Brain microvascular endothelial cell (primary cell): ENCODE measurements at regions not wholly inside any gene's neighbourhood (a gene's known extent, or its start where the extent isn't known, plus 50 kb on each side); places are given as distances from the start of the nearest gene placed in this dataset.
A peak's percentile ranks its signal among the peaks of the same experiment; 100 is the strongest.

Source experiments
- DNase-seq: peaks from one replicate; pipeline ENCODE4 v3.0.0-alpha.2; 2020
- H3K27ac ChIP-seq: fragments of 250-450 bp; sonication (Bioruptor Pico); 2 replicates; pipeline ENCODE4 v1.5.1; 2020; ENCODE audit warnings: mild to moderate bottlenecking, moderate library complexity
- H3K27me3 ChIP-seq: fragments of 250-450 bp; sonication (Bioruptor Pico); replicated peaks from 2 replicates; pipeline ENCODE4 v1.5.1; 2020; ENCODE audit warnings: mild to moderate bottlenecking
- H3K36me3 ChIP-seq: fragments of 250-450 bp; sonication (Bioruptor Pico); replicated peaks from 2 replicates; pipeline ENCODE4 v1.5.1; 2020; ENCODE audit warnings: mild to moderate bottlenecking
- H3K4me3 ChIP-seq: 2 replicates; pipeline ENCODE4 v1.5.1; 2011; ENCODE audit warnings: low read depth, mild to moderate bottlenecking, control low read depth, low read length, moderate library complexity
- in situ Hi-C: cut with HindIII; loops from 2 replicates; pipeline ENCODE4 v1.10.0; 2017; ENCODE audit warnings: low sequenced_read_pairs, low pct_ligation_motif_present
- TF ChIP-seq, protein P1 (sequence below): IDR thresholded peaks from 2 replicates; pipeline ENCODE4 v1.5.1; 2011; ENCODE audit warnings: low read depth, mild to moderate bottlenecking, moderate library complexity, low read length, control low read depth, inconsistent platforms; ENCODE audit errors: missing control alignments

DNA sequence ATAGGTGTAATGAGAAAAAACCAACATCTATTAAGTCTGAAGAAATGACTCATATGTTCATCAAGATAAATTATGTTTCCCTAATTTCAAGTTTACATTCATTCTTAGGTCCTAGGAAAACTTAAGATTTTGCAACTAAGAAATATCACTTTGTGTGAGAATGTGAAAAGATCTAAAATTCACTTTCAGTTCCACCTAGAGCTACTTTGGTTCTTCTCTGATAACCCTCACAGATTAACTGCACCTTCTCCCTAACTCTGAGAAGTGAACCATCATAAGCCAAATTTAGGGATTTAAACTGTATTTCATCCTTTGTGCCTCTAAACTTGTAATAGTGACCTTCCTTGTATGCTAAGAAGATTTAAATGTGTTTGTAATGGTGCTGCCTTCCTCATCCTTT, 213.0 kb downstream of the FRK start:
- in situ Hi-C loops, result no loop called here
- TF ChIP-seq, protein P1, sequence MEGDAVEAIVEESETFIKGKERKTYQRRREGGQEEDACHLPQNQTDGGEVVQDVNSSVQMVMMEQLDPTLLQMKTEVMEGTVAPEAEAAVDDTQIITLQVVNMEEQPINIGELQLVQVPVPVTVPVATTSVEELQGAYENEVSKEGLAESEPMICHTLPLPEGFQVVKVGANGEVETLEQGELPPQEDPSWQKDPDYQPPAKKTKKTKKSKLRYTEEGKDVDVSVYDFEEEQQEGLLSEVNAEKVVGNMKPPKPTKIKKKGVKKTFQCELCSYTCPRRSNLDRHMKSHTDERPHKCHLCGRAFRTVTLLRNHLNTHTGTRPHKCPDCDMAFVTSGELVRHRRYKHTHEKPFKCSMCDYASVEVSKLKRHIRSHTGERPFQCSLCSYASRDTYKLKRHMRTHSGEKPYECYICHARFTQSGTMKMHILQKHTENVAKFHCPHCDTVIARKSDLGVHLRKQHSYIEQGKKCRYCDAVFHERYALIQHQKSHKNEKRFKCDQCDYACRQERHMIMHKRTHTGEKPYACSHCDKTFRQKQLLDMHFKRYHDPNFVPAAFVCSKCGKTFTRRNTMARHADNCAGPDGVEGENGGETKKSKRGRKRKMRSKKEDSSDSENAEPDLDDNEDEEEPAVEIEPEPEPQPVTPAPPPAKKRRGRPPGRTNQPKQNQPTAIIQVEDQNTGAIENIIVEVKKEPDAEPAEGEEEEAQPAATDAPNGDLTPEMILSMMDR, result no peak

GRCh38 chr6:115843945-115844344, 216.7 kb downstream of the FRK start:
- H3K4me3 ChIP-seq, result no peak overlapping the region
- DNase-seq, result no peak
- no peak overlapping the region for H3K27ac ChIP-seq
- H3K36me3 ChIP-seq, result no peaks in the 10 kb centered on the region
- no peaks in the 10 kb centered on the region for H3K27me3 ChIP-seq
- in situ Hi-C loops, result no loop called here
- TF ChIP-seq, protein P1, result no peak

More for the DNA sequence above, 213.0 kb downstream of the FRK start:
- Histone ChIP-seq H3K36me3 (no peaks in the 10 kb centered on the region), H3K27me3 (no peaks in the 10 kb centered on the region), H3K27ac (no peak overlapping the region), H3K4me3 (no peak overlapping the region)
- no peak for DNase-seq

DNA sequence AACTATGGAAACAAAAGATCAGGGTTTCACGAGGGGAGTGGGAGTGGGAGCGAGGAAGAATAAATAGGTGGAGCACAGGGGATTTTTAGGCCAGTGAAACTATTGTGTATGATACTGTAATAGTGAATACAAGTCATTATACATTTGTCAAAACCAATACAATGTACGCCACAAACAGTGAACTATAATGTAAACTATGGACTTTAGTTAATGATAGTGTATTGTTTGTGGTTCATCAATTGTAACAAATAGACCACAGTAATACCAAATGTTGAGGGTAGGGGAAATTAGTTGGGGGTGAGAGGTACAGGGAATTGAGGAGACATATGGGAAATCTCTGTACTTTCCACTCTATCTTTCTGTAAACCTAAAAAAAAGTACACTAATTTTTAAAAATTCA, 218.4 kb downstream of the FRK start:
- Histone ChIP-seq H3K27me3 (no peaks in the 10 kb centered on the region), H3K27ac (no peak overlapping the region), H3K4me3 (no peak overlapping the region), H3K36me3 (no peaks in the 10 kb centered on the region)
- in situ Hi-C loops, result no loop called here
- no peak for DNase-seq
- TF ChIP-seq, protein P1, result no peak

GRCh38 chr6:115839583-115840181, 221.0 kb downstream of the FRK start:
- Histone ChIP-seq H3K4me3 (no peak overlapping the region), H3K36me3 (no peaks in the 10 kb centered on the region), H3K27ac (no peak overlapping the region), H3K27me3 (no peaks in the 10 kb centered on the region)
- no peak for DNase-seq
- TF ChIP-seq, protein P1, result no peak
- in situ Hi-C loops, result no loop called here

- TF ChIP-seq, protein P1, result peak; percentile 65
- Histone ChIP-seq H3K4me3 (no peak overlapping the region), H3K27ac (no peak overlapping the region), H3K36me3 (no peaks in the 10 kb centered on the region), H3K27me3 (no peaks in the 10 kb centered on the region)
- in situ Hi-C loops, result no loop called here
- DNase-seq, result peak; percentile 20
Measured at GRCh38 chr6:115838763-115839401, 221.8 kb downstream of the FRK start.
